Stomach (tissue), 8 donors: ENCODE measurements at regions not wholly inside any gene's neighbourhood (a gene's known extent, or its start where the extent isn't known, plus 50 kb on each side); places are given as distances from the start of the nearest gene placed in this dataset.

ENCODE experiments used
- DNase-seq, 2 donors: peaks; one replicate each; pipeline versions ENCODE4 v3.0.0 to v3.0.0-alpha.2; 2013 to 2019
- H3K27ac ChIP-seq, 5 donors: fragments of 200-600 bp in 4 of 5; sonication (generic) in 4 of 5; one replicate each; pipeline ENCODE4 v1.5.1; 2013 to 2019; ENCODE audit warnings: mild to moderate bottlenecking in 1 of 5, moderate library complexity in 1 of 5
- H3K27me3 ChIP-seq, 3 donors: fragments of 200-600 bp; sonication (generic); one replicate each; pipeline ENCODE4 v1.5.1; 2017 to 2019; ENCODE audit warnings: mixed run types in 1 of 3
- H3K36me3 ChIP-seq, 4 donors: fragments of 200-600 bp; sonication (generic); 1 replicate in 3 of 4; 2 replicates in 1 of 4; pipeline ENCODE4 v1.5.1; 2016 to 2019
- H3K4me1 ChIP-seq, 4 donors: fragments of 200-600 bp; sonication (generic); one replicate each; pipeline ENCODE4 v1.5.1; 2016 to 2019
- H3K4me3 ChIP-seq, 4 donors: fragments of 200-600 bp; sonication (generic) in 3 of 4; one replicate each; pipeline ENCODE4 v1.5.1; 2016 to 2019; ENCODE audit warnings: mild to moderate bottlenecking in 1 of 4
- H3K9me3 ChIP-seq, 4 donors: fragments of 200-600 bp; sonication (generic); one replicate each; pipeline ENCODE4 v1.5.1; 2016 to 2019
- CTCF ChIP-seq, 7 experiments: fragments of 450-650 bp in 4 of 7; fragments of 200-600 bp in 3 of 7; sonication (generic) in 3 of 7; IDR thresholded peaks; one replicate each; pipeline ENCODE4 v1.5.1; 2016 to 2019; ENCODE audit warnings: antibody characterized with exemption in 7 of 7, control low read depth in 2 of 7, mild to moderate bottlenecking in 1 of 7
- EP300 ChIP-seq: sonication (generic); formaldehyde crosslinking; IDR thresholded peaks from one replicate; pipeline ENCODE4 v1.6.1; 2017; ENCODE audit warnings: antibody characterized with exemption
- POLR2A ChIP-seq, 4 donors: fragments of 450-650 bp; IDR thresholded peaks; one replicate each; pipeline ENCODE4 v1.6.1; 2016; ENCODE audit warnings: antibody characterized with exemption in 4 of 4, control low read depth in 2 of 4, mild to moderate bottlenecking in 1 of 4, moderate library complexity in 1 of 4
- POLR2AphosphoS5 ChIP-seq, 3 donors: sonication (generic); formaldehyde crosslinking; IDR thresholded peaks; one replicate each; pipeline ENCODE4 v1.6.1; 2016; ENCODE audit warnings: antibody characterized with exemption in 3 of 3
- WGBS, 5 donors: extraction: QIAGEN DNeasy Blood & Tissue Kit in 3 of 5; methylation state at CpG; one replicate each; pipeline versions ENCODE4 v1.1.5 to v1.1.7; 2013 to 2018; 5-methylcytosine and 5-hydroxymethylcytosine counted together
- intact Hi-C: fragments of 100-400 bp; cut with DNase I; formaldehyde crosslinking; loops from one replicate; pipeline ENCODE4 v1.15.1; 2023; ENCODE audit warnings: low total_unique reads
- donor health status: healthy with polysubstance abuse.
- donor health status: Bipolar disorder and iron deficiency.
- donor health status: healthy.

- no peak for DNase-seq
- Histone ChIP-seq H3K4me1 (no peaks in the 10 kb centered on the region), H3K27ac (no peak overlapping the region), H3K9me3 (no peaks in the 10 kb centered on the region), H3K4me3 (no peak overlapping the region), H3K36me3 (no peaks in the 10 kb centered on the region), H3K27me3 (no peaks in the 10 kb centered on the region)
- 81 to 92% (median 90%) methylated on average over 14 of the region's 14 CpGs for WGBS, 5 donors
- no peak for TF ChIP-seq POLR2AphosphoS5 (IDR thresholded peaks at IDR 0.05)
- TF ChIP-seq EP300: no peak
- TF ChIP-seq CTCF (IDR thresholded peaks at IDR 0.05): no peak
- no peak for TF ChIP-seq POLR2A (IDR thresholded peaks at IDR 0.05)
- intact Hi-C loops: no loop called here
These were observed 63.2 kb upstream of the FGFR2 start for GRCh38 chr10:121661451-121661851.

GRCh38 chr10:121659236-121659635 is 61.0 kb upstream of the FGFR2 start:
- no peaks in the 10 kb centered on the region for H3K4me1 ChIP-seq
- H3K27ac ChIP-seq: no peak overlapping the region
- TF ChIP-seq POLR2AphosphoS5 (IDR thresholded peaks at IDR 0.05) (no peak), CTCF (IDR thresholded peaks at IDR 0.05) (no peak), POLR2A (IDR thresholded peaks at IDR 0.05) (no peak), EP300 (no peak)
- intact Hi-C loops: no loop called here
- H3K36me3 ChIP-seq: no peaks in the 10 kb centered on the region
- H3K4me3 ChIP-seq: no peak overlapping the region
- 77 to 91% (median 89%) methylated on average over 9 to 10 of the region's 10 CpGs for whole genome bisulfite sequencing, 5 donors
- no peaks in the 10 kb centered on the region for H3K9me3 ChIP-seq
- no peaks in the 10 kb centered on the region for H3K27me3 ChIP-seq
- DNase-seq: no peak

DNA sequence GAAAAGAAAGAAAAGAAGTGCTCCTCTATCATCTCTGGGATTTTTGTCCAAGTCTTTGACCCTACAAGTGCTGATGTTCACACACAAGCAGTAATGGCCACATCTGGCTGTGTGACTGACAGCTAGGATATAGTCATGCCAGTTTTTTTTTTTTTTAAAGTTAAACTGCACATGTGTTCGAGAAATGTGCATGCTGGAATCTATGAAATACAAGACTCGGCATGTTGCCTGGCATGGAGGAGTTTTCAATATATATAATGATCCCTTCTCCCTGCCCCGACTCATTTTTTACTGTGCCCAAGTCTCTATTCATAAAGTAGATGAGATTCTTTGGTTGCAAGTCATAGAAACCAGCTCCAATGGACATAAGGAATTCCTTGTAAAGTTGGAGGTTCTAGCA is 60.4 kb upstream of the FGFR2 start:
- 83 to 94% (median 91%) methylated on average over 3 of the region's 3 CpGs for WGBS, 5 donors
- intact Hi-C loops: no loop called here

GRCh38 chr10:121658111-121658510 is 59.9 kb upstream of the FGFR2 start:
- TF ChIP-seq CTCF (IDR thresholded peaks at IDR 0.05): no peak
- no peak for TF ChIP-seq POLR2A (IDR thresholded peaks at IDR 0.05)
- TF ChIP-seq EP300: no peak
- no peak for TF ChIP-seq POLR2AphosphoS5 (IDR thresholded peaks at IDR 0.05)
- no peak overlapping the region for H3K27ac ChIP-seq
- 89 to 97% (median 91%) methylated on average over 5 of the region's 5 CpGs for WGBS, 5 donors
- H3K9me3 ChIP-seq: no peaks in the 10 kb centered on the region
- no peak for DNase-seq
- no peaks in the 10 kb centered on the region for H3K27me3 ChIP-seq
- H3K4me1 ChIP-seq: no peaks in the 10 kb centered on the region
- no peak overlapping the region for H3K4me3 ChIP-seq
- intact Hi-C loops: no loop called here
- H3K36me3 ChIP-seq: no peaks in the 10 kb centered on the region

More for the DNA sequence above, 60.4 kb upstream of the FGFR2 start:
- Histone ChIP-seq H3K9me3 (no peaks in the 10 kb centered on the region), H3K36me3 (no peaks in the 10 kb centered on the region), H3K27ac (no peak overlapping the region), H3K4me3 (no peak overlapping the region), H3K4me1 (no peaks in the 10 kb centered on the region), H3K27me3 (no peaks in the 10 kb centered on the region)
- TF ChIP-seq EP300 (no peak), POLR2AphosphoS5 (IDR thresholded peaks at IDR 0.05) (no peak), CTCF (IDR thresholded peaks at IDR 0.05) (no peak), POLR2A (IDR thresholded peaks at IDR 0.05) (no peak)
- DNase-seq: no peak
